ENCODE measurements at regions not wholly inside any gene's neighbourhood (a gene's known extent, or its start where the extent isn't known, plus 50 kb on each side); places are given as distances from the start of the nearest gene placed in this dataset.

DNA sequence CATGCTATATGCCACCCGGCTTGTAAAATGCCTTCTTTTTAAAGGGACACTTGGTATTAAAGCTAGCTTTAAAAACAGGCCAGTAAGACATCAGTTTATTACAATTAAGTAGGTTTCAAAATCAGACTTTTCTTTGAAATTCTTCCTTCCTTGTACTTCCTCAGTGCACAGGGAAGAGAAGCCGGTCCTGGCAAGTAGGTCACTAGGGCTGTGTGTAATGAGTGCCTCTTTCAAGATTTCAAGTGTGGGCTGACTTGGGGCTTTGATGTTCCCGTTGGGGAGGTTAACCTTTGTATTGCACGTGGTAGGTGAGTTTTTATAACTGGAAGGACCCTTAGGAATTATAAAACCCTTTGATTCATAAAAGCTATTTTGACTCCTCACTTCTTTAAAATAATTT lies 566.4 kb upstream of the ID2 start:
- Histone ChIP-seq H3K36me3 (ENCODE audit: insufficient read depth, low read length) (no peaks in the 10 kb centered on the region), H3K9ac (ENCODE audit: low read length) (no peak overlapping the region), H3K9me3 (ENCODE audit: low read length) (no peaks in the 10 kb centered on the region), H3F3A (ENCODE audit: insufficient read depth, low read length, poor library complexity, severe bottlenecking) (no peaks in the 10 kb centered on the region), H2AFZ (ENCODE audit: low read depth, low read length) (no peak overlapping the region), H3K27ac (ENCODE audit: low read length) (no peak overlapping the region), H3K79me2 (replicated peaks; ENCODE audit: insufficient read depth, low read length) (no peaks in the 10 kb centered on the region), H3K4me2 (ENCODE audit: low read length) (no peak overlapping the region), H4K20me1 (ENCODE audit: insufficient read depth) (no peaks in the 10 kb centered on the region), H3K4me3 (ENCODE audit: low read length) (no peak overlapping the region), H3K27me3 (ENCODE audit: insufficient read depth, low read depth, low read length) (no peaks in the 10 kb centered on the region), H3K9me2 (ENCODE audit: insufficient read depth, low read length) (no peaks in the 10 kb centered on the region)
- TF ChIP-seq RAD21 (conservative IDR thresholded peaks at IDR 0.05) (no peak), SMC3 (conservative IDR thresholded peaks at IDR 0.05; ENCODE audit: poor library complexity) (no peak)

DNA sequence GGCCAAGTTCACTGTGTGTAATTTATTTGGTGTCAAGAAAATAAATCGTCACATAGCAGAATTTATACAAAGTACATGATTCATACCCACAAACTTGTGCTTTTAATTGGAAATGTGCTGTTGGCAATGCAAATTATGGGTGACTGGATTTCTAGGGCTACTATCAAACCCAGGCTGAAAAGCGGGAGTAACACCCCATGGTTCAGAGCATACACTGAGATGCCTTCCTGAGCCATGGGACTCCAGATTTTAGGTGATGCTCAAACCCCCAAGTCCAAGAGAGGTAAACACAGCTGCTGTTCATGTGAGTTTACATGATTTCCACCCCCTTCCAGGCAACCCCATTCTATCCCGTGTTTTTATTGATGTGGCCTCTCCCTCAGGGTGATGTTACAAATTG lies 565.9 kb upstream of the ID2 start:
- Histone ChIP-seq H3K9me2 (ENCODE audit: insufficient read depth, low read length) (no peaks in the 10 kb centered on the region), H3F3A (ENCODE audit: insufficient read depth, low read length, poor library complexity, severe bottlenecking) (no peaks in the 10 kb centered on the region), H3K4me3 (ENCODE audit: low read length) (no peak overlapping the region), H2AFZ (ENCODE audit: low read depth, low read length) (no peak overlapping the region), H3K9me3 (ENCODE audit: low read length) (no peaks in the 10 kb centered on the region), H3K79me2 (replicated peaks; ENCODE audit: insufficient read depth, low read length) (no peaks in the 10 kb centered on the region), H3K9ac (ENCODE audit: low read length) (no peak overlapping the region), H3K27me3 (ENCODE audit: insufficient read depth, low read depth, low read length) (no peaks in the 10 kb centered on the region), H3K27ac (ENCODE audit: low read length) (no peak overlapping the region), H3K4me2 (ENCODE audit: low read length) (no peak overlapping the region), H3K36me3 (ENCODE audit: insufficient read depth, low read length) (no peaks in the 10 kb centered on the region), H4K20me1 (ENCODE audit: insufficient read depth) (no peaks in the 10 kb centered on the region)
- TF ChIP-seq SMC3 (conservative IDR thresholded peaks at IDR 0.05; ENCODE audit: poor library complexity) = no peak
- TF ChIP-seq, protein P1, sequence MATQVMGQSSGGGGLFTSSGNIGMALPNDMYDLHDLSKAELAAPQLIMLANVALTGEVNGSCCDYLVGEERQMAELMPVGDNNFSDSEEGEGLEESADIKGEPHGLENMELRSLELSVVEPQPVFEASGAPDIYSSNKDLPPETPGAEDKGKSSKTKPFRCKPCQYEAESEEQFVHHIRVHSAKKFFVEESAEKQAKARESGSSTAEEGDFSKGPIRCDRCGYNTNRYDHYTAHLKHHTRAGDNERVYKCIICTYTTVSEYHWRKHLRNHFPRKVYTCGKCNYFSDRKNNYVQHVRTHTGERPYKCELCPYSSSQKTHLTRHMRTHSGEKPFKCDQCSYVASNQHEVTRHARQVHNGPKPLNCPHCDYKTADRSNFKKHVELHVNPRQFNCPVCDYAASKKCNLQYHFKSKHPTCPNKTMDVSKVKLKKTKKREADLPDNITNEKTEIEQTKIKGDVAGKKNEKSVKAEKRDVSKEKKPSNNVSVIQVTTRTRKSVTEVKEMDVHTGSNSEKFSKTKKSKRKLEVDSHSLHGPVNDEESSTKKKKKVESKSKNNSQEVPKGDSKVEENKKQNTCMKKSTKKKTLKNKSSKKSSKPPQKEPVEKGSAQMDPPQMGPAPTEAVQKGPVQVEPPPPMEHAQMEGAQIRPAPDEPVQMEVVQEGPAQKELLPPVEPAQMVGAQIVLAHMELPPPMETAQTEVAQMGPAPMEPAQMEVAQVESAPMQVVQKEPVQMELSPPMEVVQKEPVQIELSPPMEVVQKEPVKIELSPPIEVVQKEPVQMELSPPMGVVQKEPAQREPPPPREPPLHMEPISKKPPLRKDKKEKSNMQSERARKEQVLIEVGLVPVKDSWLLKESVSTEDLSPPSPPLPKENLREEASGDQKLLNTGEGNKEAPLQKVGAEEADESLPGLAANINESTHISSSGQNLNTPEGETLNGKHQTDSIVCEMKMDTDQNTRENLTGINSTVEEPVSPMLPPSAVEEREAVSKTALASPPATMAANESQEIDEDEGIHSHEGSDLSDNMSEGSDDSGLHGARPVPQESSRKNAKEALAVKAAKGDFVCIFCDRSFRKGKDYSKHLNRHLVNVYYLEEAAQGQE (IDR thresholded peaks at IDR 0.05; ENCODE audit: borderline replicate concordance) = no peak
- TF ChIP-seq, protein P2, sequence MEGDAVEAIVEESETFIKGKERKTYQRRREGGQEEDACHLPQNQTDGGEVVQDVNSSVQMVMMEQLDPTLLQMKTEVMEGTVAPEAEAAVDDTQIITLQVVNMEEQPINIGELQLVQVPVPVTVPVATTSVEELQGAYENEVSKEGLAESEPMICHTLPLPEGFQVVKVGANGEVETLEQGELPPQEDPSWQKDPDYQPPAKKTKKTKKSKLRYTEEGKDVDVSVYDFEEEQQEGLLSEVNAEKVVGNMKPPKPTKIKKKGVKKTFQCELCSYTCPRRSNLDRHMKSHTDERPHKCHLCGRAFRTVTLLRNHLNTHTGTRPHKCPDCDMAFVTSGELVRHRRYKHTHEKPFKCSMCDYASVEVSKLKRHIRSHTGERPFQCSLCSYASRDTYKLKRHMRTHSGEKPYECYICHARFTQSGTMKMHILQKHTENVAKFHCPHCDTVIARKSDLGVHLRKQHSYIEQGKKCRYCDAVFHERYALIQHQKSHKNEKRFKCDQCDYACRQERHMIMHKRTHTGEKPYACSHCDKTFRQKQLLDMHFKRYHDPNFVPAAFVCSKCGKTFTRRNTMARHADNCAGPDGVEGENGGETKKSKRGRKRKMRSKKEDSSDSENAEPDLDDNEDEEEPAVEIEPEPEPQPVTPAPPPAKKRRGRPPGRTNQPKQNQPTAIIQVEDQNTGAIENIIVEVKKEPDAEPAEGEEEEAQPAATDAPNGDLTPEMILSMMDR (IDR thresholded peaks at IDR 0.05; ENCODE audit: poor library complexity, severe bottlenecking) = no peak
- no peak for TF ChIP-seq EP300 (conservative IDR thresholded peaks at IDR 0.05; ENCODE audit: poor library complexity, severe bottlenecking)
- no peak for TF ChIP-seq TAF1 (IDR thresholded peaks at IDR 0.05; ENCODE audit: low read depth)

DNA sequence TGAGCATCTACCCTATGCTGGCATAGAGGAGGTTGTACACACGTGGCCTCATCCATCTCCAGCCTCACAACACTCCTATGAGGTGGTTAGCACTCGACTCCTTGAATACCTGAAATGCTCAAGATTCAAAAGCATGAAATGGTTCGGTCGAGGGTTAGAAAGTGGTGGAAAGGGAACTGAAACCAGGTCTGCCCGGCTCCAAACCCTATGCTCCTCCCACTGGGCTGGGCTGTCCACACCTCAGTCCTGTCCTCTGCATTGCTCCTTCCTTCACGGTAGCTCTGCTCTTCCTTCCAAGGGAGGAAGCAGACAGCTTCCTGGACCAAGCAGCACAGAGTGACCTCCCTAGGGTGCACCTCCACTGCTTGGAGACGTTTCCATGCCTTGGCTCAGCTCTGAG lies 565.2 kb upstream of the ID2 start:
- H3K4me2 ChIP-seq (ENCODE audit: low read length) = no peak overlapping the region
- H3K27ac ChIP-seq (ENCODE audit: low read length) = no peak overlapping the region
- TF ChIP-seq EZH2 (IDR thresholded peaks at IDR 0.05; ENCODE audit: borderline replicate concordance, insufficient read depth, low read length, poor library complexity, severe bottlenecking) (no peak), MXI1 (conservative IDR thresholded peaks at IDR 0.05; ENCODE audit: poor library complexity, severe bottlenecking) (no peak), POLR2AphosphoS5 (IDR thresholded peaks at IDR 0.05) (no peak), RAD21 (conservative IDR thresholded peaks at IDR 0.05) (no peak)
- TF ChIP-seq, protein P2 (IDR thresholded peaks at IDR 0.05; ENCODE audit: poor library complexity, severe bottlenecking) = no peak
- TF ChIP-seq, protein P1 (IDR thresholded peaks at IDR 0.05; ENCODE audit: borderline replicate concordance) = no peak
- no peaks in the 10 kb centered on the region for H3K27me3 ChIP-seq (ENCODE audit: insufficient read depth, low read depth, low read length)
- no peaks in the 10 kb centered on the region for H3K79me2 ChIP-seq (replicated peaks; ENCODE audit: insufficient read depth, low read length)
- no peaks in the 10 kb centered on the region for H3F3A ChIP-seq (ENCODE audit: insufficient read depth, low read length, poor library complexity, severe bottlenecking)
- H3K9ac ChIP-seq (ENCODE audit: low read length) = no peak overlapping the region
- no peaks in the 10 kb centered on the region for H4K20me1 ChIP-seq (ENCODE audit: insufficient read depth)
- no peaks in the 10 kb centered on the region for H3K9me2 ChIP-seq (ENCODE audit: insufficient read depth, low read length)
- H3K9me3 ChIP-seq (ENCODE audit: low read length) = no peaks in the 10 kb centered on the region
- H3K36me3 ChIP-seq (ENCODE audit: insufficient read depth, low read length) = no peaks in the 10 kb centered on the region
- H2AFZ ChIP-seq (ENCODE audit: low read depth, low read length) = no peak overlapping the region
- no peak overlapping the region for H3K4me3 ChIP-seq (ENCODE audit: low read length)

All from neural cell (in vitro differentiated cells).